Right cardiac atrium (tissue), 5 donors: ENCODE measurements at regions not wholly inside any gene's neighbourhood (a gene's known extent, or its start where the extent isn't known, plus 50 kb on each side); places are given as distances from the start of the nearest gene placed in this dataset.

ENCODE experiments used
- ATAC-seq, 2 donors: fragments of 200-7000 bp; cut with Tn5 transposase; one replicate each; pipeline versions ENCODE4 v1.8.0 to v1.9.1; 2020; ENCODE audit warnings: moderate library complexity in 2 of 2, mild to moderate bottlenecking in 1 of 2
- DNase-seq, 3 donors: peaks; one replicate each; pipeline ENCODE4 v3.0.0-alpha.2; 2020
- H3K27ac ChIP-seq: one replicate; pipeline ENCODE4 v1.5.1; 2013; ENCODE audit warnings: mild to moderate bottlenecking, low read length, control low read depth, moderate library complexity
- H3K27me3 ChIP-seq: one replicate; pipeline ENCODE4 v1.6.1; 2013; ENCODE audit not compliant: control insufficient read depth, insufficient read depth
- H3K4me1 ChIP-seq: one replicate; pipeline ENCODE4 v1.6.1; 2013; ENCODE audit warnings: low read length; ENCODE audit not compliant: control insufficient read depth, insufficient read depth
- H3K4me3 ChIP-seq: one replicate; pipeline ENCODE4 v1.5.1; 2013; ENCODE audit warnings: low read length, control low read depth
- H3K9me3 ChIP-seq: one replicate; pipeline ENCODE4 v1.6.1; 2013; ENCODE audit warnings: low read length; ENCODE audit not compliant: control insufficient read depth
- WGBS: extraction: QIAGEN DNeasy Blood & Tissue Kit; methylation state at CpG from one replicate; pipeline ENCODE4 v1.1.7; 2013; 5-methylcytosine and 5-hydroxymethylcytosine counted together
- intact Hi-C, 4 donors: fragments of 100-400 bp; cut with DNase I; formaldehyde crosslinking; loops; one replicate each; pipeline versions ENCODE4 v1.11.0 to v1.14.0; 2022 to 2023
- donor health status: healthy with polysubstance abuse.
- donor health status: DM: no; HTN: yes; CAD: no.
- donor health status: DM: no; HTN: no; CAD: no.
- donor health status: DM: no; HTN: yes; CAD: no; lungs with severe emphysema.
- donor health status: DM: yes; HTN: yes; CAD: no.

- Histone ChIP-seq H3K27me3 (no peaks in the 10 kb centered on the region), H3K4me3 (no peak overlapping the region), H3K9me3 (no peaks in the 10 kb centered on the region), H3K27ac (no peak overlapping the region), H3K4me1 (no peaks in the 10 kb centered on the region)
- DNase-seq = no peak
- 41% methylated on average over 2 of the region's 2 CpGs for whole genome bisulfite sequencing
- intact Hi-C loops = no loop called here
- ATAC-seq = no peak
These were observed 466.5 kb upstream of the PDZRN3 start for GRCh38 chr3:74091204-74091603.

- ATAC-seq (no peak), DNase-seq (no peak)
- Histone ChIP-seq H3K27ac (no peak overlapping the region), H3K4me3 (no peak overlapping the region), H3K4me1 (no peaks in the 10 kb centered on the region), H3K27me3 (no peaks in the 10 kb centered on the region), H3K9me3 (no peaks in the 10 kb centered on the region)
- 62% methylated on average over 1 of the region's 1 CpG for WGBS
- intact Hi-C loops = no loop called here
These were observed 465.1 kb upstream of the PDZRN3 start for GRCh38 chr3:74089814-74090213.

DNA sequence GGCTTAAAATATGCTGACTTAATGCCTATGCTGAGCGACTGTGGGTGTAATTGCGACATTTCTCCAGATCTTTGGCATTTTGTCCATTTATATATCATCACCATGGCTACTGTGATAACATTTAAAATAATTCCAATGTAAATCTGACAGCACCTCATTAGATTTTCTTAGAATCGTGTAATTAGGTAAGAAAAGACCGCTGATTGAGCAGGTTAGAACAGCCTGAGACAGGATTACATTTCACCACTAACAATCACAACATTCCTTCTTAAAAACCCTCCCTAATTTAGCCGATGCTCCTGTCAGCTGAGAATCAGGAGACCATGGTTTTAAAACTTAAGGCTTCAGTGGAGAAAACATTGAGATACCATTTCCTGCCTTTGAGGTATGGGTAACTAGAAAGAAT, 455.3 kb upstream of the PDZRN3 start:
- Histone ChIP-seq H3K4me1 (no peaks in the 10 kb centered on the region), H3K27me3 (no peaks in the 10 kb centered on the region), H3K9me3 (no peaks in the 10 kb centered on the region), H3K4me3 (no peak overlapping the region), H3K27ac (no peak overlapping the region)
- intact Hi-C loops = no loop called here
- WGBS = 52% methylated on average over 5 of the region's 5 CpGs
- DNase-seq (no peak), ATAC-seq (no peak)

- Histone ChIP-seq H3K9me3 (no peaks in the 10 kb centered on the region), H3K27me3 (no peaks in the 10 kb centered on the region), H3K27ac (no peak overlapping the region), H3K4me3 (no peak overlapping the region), H3K4me1 (no peaks in the 10 kb centered on the region)
- 45% methylated on average over 2 of the region's 2 CpGs for WGBS
- intact Hi-C loops = no loop called here
- ATAC-seq (no peak), DNase-seq (no peak)
These were observed 450.5 kb upstream of the PDZRN3 start for GRCh38 chr3:74075241-74075640.

GRCh38 chr3:74074700-74075099, 450.0 kb upstream of the PDZRN3 start:
- Histone ChIP-seq H3K27ac (no peak overlapping the region), H3K9me3 (no peaks in the 10 kb centered on the region), H3K4me3 (no peak overlapping the region), H3K4me1 (no peaks in the 10 kb centered on the region), H3K27me3 (no peaks in the 10 kb centered on the region)
- intact Hi-C loops = no loop called here
- DNase-seq (no peak), ATAC-seq (no peak)
- 45% methylated on average over 1 of the region's 1 CpG for WGBS

- H3K9me3 ChIP-seq = no peaks in the 10 kb centered on the region
- intact Hi-C loops = no loop called here
- DNase-seq (no peak), ATAC-seq (no peak)
- 6% methylated on average over 1 of the region's 1 CpG for WGBS
- no peaks in the 10 kb centered on the region for H3K27me3 ChIP-seq
- H3K4me3 ChIP-seq = no peak overlapping the region
- H3K27ac ChIP-seq = no peak overlapping the region
- H3K4me1 ChIP-seq = no peaks in the 10 kb centered on the region
These were observed 442.6 kb upstream of the PDZRN3 start for GRCh38 chr3:74067296-74067695.

- DNase-seq (no peak), ATAC-seq (no peak)
- WGBS = 56% methylated on average over 3 of the region's 3 CpGs
- Histone ChIP-seq H3K4me1 (no peaks in the 10 kb centered on the region), H3K9me3 (no peaks in the 10 kb centered on the region), H3K27ac (no peak overlapping the region), H3K27me3 (no peaks in the 10 kb centered on the region), H3K4me3 (no peak overlapping the region)
- intact Hi-C loops = no loop called here
These were observed 441.7 kb upstream of the PDZRN3 start for GRCh38 chr3:74066456-74066855.

- no peak overlapping the region for H3K27ac ChIP-seq
- intact Hi-C loops = no loop called here
- no peak for ATAC-seq
- H3K9me3 ChIP-seq = no peaks in the 10 kb centered on the region
- no peak overlapping the region for H3K4me3 ChIP-seq
- H3K27me3 ChIP-seq = no peaks in the 10 kb centered on the region
- H3K4me1 ChIP-seq = no peaks in the 10 kb centered on the region
- 45% methylated on average over 3 of the region's 3 CpGs for WGBS
- no peak for DNase-seq
These were observed 435.3 kb upstream of the PDZRN3 start for GRCh38 chr3:74059923-74060600.

GRCh38 chr3:74059301-74059922, 434.7 kb upstream of the PDZRN3 start:
- intact Hi-C loops = no loop called here
- 50% methylated on average over 3 of the region's 3 CpGs for WGBS

DNA sequence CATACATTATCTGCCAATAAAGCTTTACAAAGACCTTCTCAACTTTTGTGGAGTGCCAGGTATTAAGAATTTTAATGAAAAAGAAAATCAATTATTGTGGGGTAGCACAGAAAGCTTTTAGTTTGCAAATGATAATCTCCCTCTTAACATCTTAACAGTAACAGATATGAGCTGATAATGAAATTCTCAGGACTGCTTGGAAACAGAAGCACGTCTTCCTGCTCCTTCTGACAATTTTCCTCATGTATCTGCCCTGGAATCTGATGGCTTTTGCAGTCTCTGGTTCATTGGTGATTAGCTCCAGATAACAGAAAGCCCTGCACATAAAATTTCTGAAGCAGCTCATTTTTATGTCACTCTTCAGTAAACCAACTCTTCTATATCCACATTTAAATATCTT, 432.4 kb upstream of the PDZRN3 start:
- no peak for DNase-seq
- H3K27me3 ChIP-seq = no peaks in the 10 kb centered on the region
- H3K9me3 ChIP-seq = no peaks in the 10 kb centered on the region
- H3K4me1 ChIP-seq = no peaks in the 10 kb centered on the region
- no peak for ATAC-seq
- intact Hi-C loops = no loop called here
- no peak overlapping the region for H3K4me3 ChIP-seq
- 56% methylated on average over 1 of the region's 1 CpG for WGBS
- H3K27ac ChIP-seq = no peak overlapping the region

More at GRCh38 chr3:74059301-74059922, 434.7 kb upstream of the PDZRN3 start:
- no peak overlapping the region for H3K27ac ChIP-seq
- no peaks in the 10 kb centered on the region for H3K4me1 ChIP-seq
- ATAC-seq (no peak), DNase-seq (no peak)
- no peaks in the 10 kb centered on the region for H3K27me3 ChIP-seq
- H3K9me3 ChIP-seq = no peaks in the 10 kb centered on the region
- no peak overlapping the region for H3K4me3 ChIP-seq

DNA sequence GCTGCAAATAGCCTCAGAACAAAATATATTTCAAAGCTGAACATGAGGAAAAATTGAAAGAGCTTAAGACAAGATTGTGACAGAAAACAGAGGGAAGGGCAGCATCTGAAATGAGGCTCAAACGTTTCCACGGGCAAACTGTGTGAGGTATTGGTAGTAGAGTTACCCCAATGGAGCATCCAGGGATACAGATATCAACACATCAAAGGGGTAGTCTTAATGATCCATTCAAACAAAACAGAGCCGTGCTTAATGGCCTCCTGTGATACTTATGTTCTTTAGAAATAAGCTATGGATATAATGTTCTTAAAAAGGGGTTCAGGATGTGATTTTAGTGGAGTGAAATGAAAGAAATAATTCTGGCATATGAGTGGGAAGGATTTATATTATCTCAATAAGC, 430.3 kb upstream of the PDZRN3 start:
- intact Hi-C loops = no loop called here
- Histone ChIP-seq H3K27me3 (no peaks in the 10 kb centered on the region), H3K4me1 (no peaks in the 10 kb centered on the region), H3K27ac (no peak overlapping the region), H3K9me3 (no peaks in the 10 kb centered on the region), H3K4me3 (no peak overlapping the region)
- 41% methylated on average over 3 of the region's 3 CpGs for WGBS
- DNase-seq = no peak
- no peak for ATAC-seq

DNA sequence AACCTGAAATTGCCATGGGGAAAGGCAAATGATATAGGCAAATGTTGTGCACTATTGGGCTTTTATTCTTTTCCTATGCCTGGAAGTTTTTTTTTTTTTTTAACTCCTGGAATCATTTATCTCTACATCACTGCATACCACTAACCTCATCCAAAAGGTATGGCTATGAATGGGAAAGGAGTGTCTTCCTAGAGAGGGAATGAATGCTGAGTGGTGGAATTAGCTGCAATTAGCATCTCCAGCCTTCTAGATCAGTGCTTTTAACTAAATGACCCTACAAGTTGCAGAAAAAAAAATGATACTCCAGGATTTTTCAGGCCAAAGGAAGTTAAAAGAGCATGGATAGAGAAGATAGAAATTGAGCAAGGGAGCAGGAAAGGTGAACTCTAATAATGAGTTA, 429.8 kb upstream of the PDZRN3 start:
- intact Hi-C loops = no loop called here
- Histone ChIP-seq H3K9me3 (no peaks in the 10 kb centered on the region), H3K4me3 (no peak overlapping the region), H3K27ac (no peak overlapping the region), H3K27me3 (no peaks in the 10 kb centered on the region), H3K4me1 (no peaks in the 10 kb centered on the region)
- no peak for DNase-seq
- no peak for ATAC-seq
